Endothelial cell of umbilical vein (primary cell): ENCODE measurements at regions not wholly inside any gene's neighbourhood (a gene's known extent, or its start where the extent isn't known, plus 50 kb on each side); places are given as distances from the start of the nearest gene placed in this dataset.
A peak's percentile ranks its signal among the peaks of the same experiment; 100 is the strongest.

Experiments
- BruUV-seq: library from RNA; stranded (reverse); fragments of 400-500 nt; replicated peaks from 2 replicates; lab custom pipeline; 2021; lab: Mats Ljungman, UMichigan
- CTCF ChIA-PET: fragments of 300-600, 350-600 bp; sonication (Branson Sonifier 250); formaldehyde crosslinking; loops from one replicate; lab custom pipeline; 2021; ENCODE audit warnings: antibody characterized with exemption, inconsistent platforms; lab: Charles Lee
- POLR2A ChIA-PET: fragments of 300-600, 350-600 bp; sonication (Branson Sonifier 250); formaldehyde crosslinking; loops from one replicate; lab custom pipeline; 2021; ENCODE audit warnings: antibody characterized with exemption, inconsistent platforms; lab: Charles Lee
- DNase-seq: peaks from one replicate; pipeline ENCODE4 v3.0.0-alpha.2; 2011; ENCODE audit warnings: low read depth, low spot score
- FAIRE-seq: peaks from 2 replicates; lab custom pipeline; 2011; peaks lifted over from hg19 to GRCh38; lab: Jason Lieb, UNC
- H2AFZ ChIP-seq: 2 replicates; pipeline ENCODE4 v1.6.0; 2012; ENCODE audit warnings: low read depth, low read length, control low read depth, inconsistent platforms
- H3K27ac ChIP-seq: 2 replicates; pipeline ENCODE4 v1.5.1; 2011; ENCODE audit warnings: low read depth, mild to moderate bottlenecking, control low read depth, low read length, moderate library complexity; ENCODE audit not compliant: insufficient read depth
- H3K27me3 ChIP-seq, 2 experiments: 2 replicates each; pipeline versions ENCODE4 v1.6.0 to v1.6.1; 2011; ENCODE audit warnings: low read length in 2 of 2, mixed read lengths in 1 of 2; ENCODE audit not compliant: control insufficient read depth in 2 of 2, insufficient read depth in 2 of 2
- H3K36me3 ChIP-seq, 2 experiments: 2 replicates in 1 of 2; 3 replicates in 1 of 2; pipeline ENCODE4 v1.5.1; 2011; ENCODE audit warnings: low read length in 2 of 2, mild to moderate bottlenecking in 1 of 2, moderate library complexity in 1 of 2; ENCODE audit not compliant: control insufficient read depth in 2 of 2, insufficient read depth in 2 of 2; ENCODE audit errors: extremely low read depth in 1 of 2
- H3K4me1 ChIP-seq: 3 replicates; pipeline ENCODE4 v1.5.1; 2011; ENCODE audit warnings: mild to moderate bottlenecking, low read length; ENCODE audit not compliant: control insufficient read depth, insufficient read depth; ENCODE audit errors: extremely low read depth
- H3K4me2 ChIP-seq: 2 replicates; pipeline ENCODE4 v1.6.1; 2011; ENCODE audit warnings: low read length, control low read depth, mixed read lengths; ENCODE audit not compliant: insufficient read depth
- H3K4me3 ChIP-seq, 3 experiments: fragments of 200-600 bp in 1 of 3; sonication (generic), shearing (Covaris generic) in 1 of 3; replicated peaks in 1 of 3; 2 replicates each; pipeline ENCODE4 v1.5.1; 2011 to 2016; ENCODE audit warnings: control low read depth in 3 of 3, low read length in 3 of 3, mild to moderate bottlenecking in 2 of 3, inconsistent platforms in 1 of 3, low read depth in 1 of 3, moderate library complexity in 1 of 3; ENCODE audit not compliant: insufficient read depth in 1 of 3
- H3K79me2 ChIP-seq: 2 replicates; pipeline ENCODE4 v1.6.0; 2012; ENCODE audit warnings: low read length, inconsistent platforms; ENCODE audit not compliant: control insufficient read depth, insufficient read depth
- H3K9ac ChIP-seq: replicated peaks from 2 replicates; pipeline ENCODE3; 2011; ENCODE audit warnings: low read length, control low read depth; ENCODE audit not compliant: insufficient read depth; ENCODE audit errors: extremely low read depth
- H3K9me1 ChIP-seq: replicated peaks from 3 replicates; pipeline ENCODE4 v1.6.0; 2011; ENCODE audit warnings: mild to moderate bottlenecking, low read length; ENCODE audit not compliant: control insufficient read depth, insufficient read depth; ENCODE audit errors: extremely low read depth
- H3K9me3 ChIP-seq: replicated peaks from 2 replicates; pipeline ENCODE4 v1.5.1; 2012; ENCODE audit warnings: low read length, inconsistent platforms; ENCODE audit not compliant: control insufficient read depth, insufficient read depth
- H4K20me1 ChIP-seq: replicated peaks from 2 replicates; pipeline ENCODE3; 2011; ENCODE audit warnings: mild to moderate bottlenecking, low read length; ENCODE audit not compliant: control insufficient read depth, insufficient read depth; ENCODE audit errors: extremely low read depth
- EZH2 ChIP-seq: IDR thresholded peaks from 2 replicates; pipeline ENCODE4 v1.6.1; 2012; ENCODE audit warnings: borderline replicate concordance, low read depth, mild to moderate bottlenecking, moderate library complexity, low read length, inconsistent platforms; ENCODE audit not compliant: severe bottlenecking
- FOS ChIP-seq: IDR thresholded peaks from 2 replicates; pipeline ENCODE4 v1.6.1; 2011; ENCODE audit warnings: mild to moderate bottlenecking, low read length, moderate library complexity, borderline replicate concordance; ENCODE audit not compliant: insufficient read depth
- GATA2 ChIP-seq: IDR thresholded peaks from 2 replicates; pipeline ENCODE4 v1.7.0; 2011; ENCODE audit warnings: low read depth, mild to moderate bottlenecking, moderate library complexity, mixed read lengths, low read length; ENCODE audit not compliant: insufficient read length, insufficient read depth
- JUN ChIP-seq: IDR thresholded peaks from 2 replicates; pipeline ENCODE4 v1.6.1; 2011; ENCODE audit warnings: borderline replicate concordance, low read depth; ENCODE audit not compliant: insufficient read length, insufficient read depth
- MYC ChIP-seq: IDR thresholded peaks from one replicate; pipeline ENCODE4 v1.6.1; 2011; ENCODE audit warnings: mild to moderate bottlenecking, low read depth, low read length
- POLR2A ChIP-seq: IDR thresholded peaks from 2 replicates; pipeline ENCODE4 v1.6.1; 2012; ENCODE audit warnings: low read depth, mild to moderate bottlenecking, control low read depth, low read length
- POLR2AphosphoS5 ChIP-seq: IDR thresholded peaks from 2 replicates; pipeline ENCODE4 v1.6.1; 2012; ENCODE audit warnings: low read depth, mild to moderate bottlenecking, control low read depth, low read length, moderate library complexity; ENCODE audit not compliant: insufficient read depth
- dilution Hi-C: fragments of 300-500 bp; cut with MboI; formaldehyde crosslinking; loops from one replicate; pipeline ENCODE4 v1.15.0; 2019; ENCODE audit warnings: low sequenced_read_pairs; ENCODE audit not compliant: extremely low pct_ligation_motif_present
- intact Hi-C: fragments of 100-400 bp; cut with micrococcal nuclease; formaldehyde crosslinking; loops from one replicate; pipeline ENCODE4 v1.10.0; 2022
- TF ChIP-seq, protein P1 (sequence below), 2 donors: IDR thresholded peaks; 1 replicate in 1 of 2; 2 replicates in 1 of 2; pipeline ENCODE4 v1.5.1; 2011; ENCODE audit warnings: low read length in 2 of 2, mild to moderate bottlenecking in 2 of 2, moderate library complexity in 2 of 2, control low read depth in 1 of 2, inconsistent platforms in 1 of 2, low read depth in 1 of 2; ENCODE audit not compliant: insufficient read depth in 1 of 2; ENCODE audit errors: extremely low read depth in 1 of 2
- TF ChIP-seq, protein P2 (sequence below): IDR thresholded peaks from 2 replicates; pipeline ENCODE4 v1.6.1; 2011; ENCODE audit not compliant: insufficient read depth, insufficient read length

DNA sequence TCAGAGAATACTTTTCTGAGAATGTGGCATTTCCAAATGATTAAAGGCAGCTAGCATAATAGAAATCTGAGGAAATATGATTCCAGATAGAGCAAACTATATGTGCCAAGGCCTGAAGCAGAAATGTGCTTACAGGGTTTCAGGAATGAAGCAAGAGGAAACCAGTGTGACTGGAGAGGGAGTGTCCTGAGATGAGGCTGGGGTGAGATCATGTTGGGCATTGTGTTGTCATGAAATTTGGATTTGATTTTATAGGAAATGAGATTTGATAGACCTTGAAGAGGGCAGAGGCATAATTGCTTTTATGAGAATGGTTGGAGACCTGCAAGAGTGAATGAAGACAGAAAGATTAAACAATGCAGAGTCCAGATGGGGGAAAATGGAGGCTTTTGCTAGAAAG, 338.1 kb upstream of the SNX7 start:
- Histone ChIP-seq H3K9me3 (no peaks in the 10 kb centered on the region), H3K79me2 (no peaks in the 10 kb centered on the region), H2AFZ (no peak overlapping the region), H3K9ac (peak overlapping the region; percentile 86), H3K27me3 (no peaks in the 10 kb centered on the region), H3K4me1 (peaks cover 67% of the 10 kb centered on the region), H4K20me1 (no peaks in the 10 kb centered on the region), H3K9me1 (no peaks in the 10 kb centered on the region), H3K36me3 (no peaks in the 10 kb centered on the region), H3K27ac (peak overlapping the region; percentile 97), H3K4me2 (peak overlapping the region; percentile 89), H3K4me3 (peak overlapping the region in 1 of 3 experiments; percentile 26)
- dilution Hi-C loops (no loop called here), intact Hi-C loops (loop anchor here (1.0 kb wide), 7 partner anchors 8 to 237 kb away; no protein-coding TSS in a partner anchor)
- FAIRE-seq (peak; percentile 58), DNase-seq (peak; percentile 76)
- POLR2A ChIA-PET = interaction anchor here (1.7 kb wide), 1 partner anchor 237 kb away, joined by 6 read pairs; no protein-coding TSS in a partner anchor
- TF ChIP-seq JUN (peak; percentile 37), POLR2A (no peak), FOS (peak; percentile 12)
- BruUV-seq = no TSS peak
- CTCF ChIA-PET = interaction anchor here (0.6 to 3.9 kb wide), 8 partner anchors 9 to 268 kb away, joined by 3 to 20 read pairs (median 3); no protein-coding TSS in a partner anchor

DNA sequence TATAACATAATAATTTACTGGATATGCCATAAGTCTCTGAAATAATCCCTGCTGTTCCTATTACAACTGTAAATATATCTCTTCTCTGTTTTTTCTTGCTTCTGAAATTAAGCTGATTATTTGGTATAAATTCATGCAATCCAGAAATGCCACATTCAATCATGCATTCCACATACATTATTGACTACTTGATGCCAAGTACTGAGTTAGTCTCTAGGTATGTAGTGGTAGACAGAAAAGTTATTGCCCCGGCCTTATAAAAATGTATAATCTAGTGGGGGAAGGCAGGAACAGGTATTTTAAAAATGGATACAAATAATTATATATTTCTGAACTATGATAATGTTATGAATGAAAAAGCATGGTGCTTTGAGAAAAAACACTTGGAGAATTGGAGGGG, 338.6 kb upstream of the SNX7 start:
- CTCF ChIA-PET = interaction anchor here (0.6 to 3.9 kb wide), 8 partner anchors 8 to 269 kb away, joined by 3 to 20 read pairs (median 4); no protein-coding TSS in a partner anchor
- Histone ChIP-seq H3K9me3 (no peaks in the 10 kb centered on the region), H3K27ac (peak overlapping the region; percentile 97), H3K4me1 (peaks cover 63% of the 10 kb centered on the region), H3K4me3 (peak overlapping the region in 1 of 3 experiments; percentile 26), H4K20me1 (no peaks in the 10 kb centered on the region), H2AFZ (no peak overlapping the region), H3K9ac (peak overlapping the region; percentile 86), H3K4me2 (peak overlapping the region; percentile 89), H3K9me1 (no peaks in the 10 kb centered on the region), H3K36me3 (no peaks in the 10 kb centered on the region), H3K79me2 (no peaks in the 10 kb centered on the region), H3K27me3 (no peaks in the 10 kb centered on the region)
- TF ChIP-seq GATA2 = no peak
- no peak for TF ChIP-seq MYC
- no peak for TF ChIP-seq POLR2A
- TF ChIP-seq, protein P1, sequence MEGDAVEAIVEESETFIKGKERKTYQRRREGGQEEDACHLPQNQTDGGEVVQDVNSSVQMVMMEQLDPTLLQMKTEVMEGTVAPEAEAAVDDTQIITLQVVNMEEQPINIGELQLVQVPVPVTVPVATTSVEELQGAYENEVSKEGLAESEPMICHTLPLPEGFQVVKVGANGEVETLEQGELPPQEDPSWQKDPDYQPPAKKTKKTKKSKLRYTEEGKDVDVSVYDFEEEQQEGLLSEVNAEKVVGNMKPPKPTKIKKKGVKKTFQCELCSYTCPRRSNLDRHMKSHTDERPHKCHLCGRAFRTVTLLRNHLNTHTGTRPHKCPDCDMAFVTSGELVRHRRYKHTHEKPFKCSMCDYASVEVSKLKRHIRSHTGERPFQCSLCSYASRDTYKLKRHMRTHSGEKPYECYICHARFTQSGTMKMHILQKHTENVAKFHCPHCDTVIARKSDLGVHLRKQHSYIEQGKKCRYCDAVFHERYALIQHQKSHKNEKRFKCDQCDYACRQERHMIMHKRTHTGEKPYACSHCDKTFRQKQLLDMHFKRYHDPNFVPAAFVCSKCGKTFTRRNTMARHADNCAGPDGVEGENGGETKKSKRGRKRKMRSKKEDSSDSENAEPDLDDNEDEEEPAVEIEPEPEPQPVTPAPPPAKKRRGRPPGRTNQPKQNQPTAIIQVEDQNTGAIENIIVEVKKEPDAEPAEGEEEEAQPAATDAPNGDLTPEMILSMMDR (IDR thresholded peaks at IDR 0.05; ENCODE audit: extremely low read depth in 1 of 2, insufficient read depth in 1 of 2, low read depth in 1 of 2, low read length in 2 of 2) = no peak
- TF ChIP-seq FOS = no peak
- TF ChIP-seq, protein P2, sequence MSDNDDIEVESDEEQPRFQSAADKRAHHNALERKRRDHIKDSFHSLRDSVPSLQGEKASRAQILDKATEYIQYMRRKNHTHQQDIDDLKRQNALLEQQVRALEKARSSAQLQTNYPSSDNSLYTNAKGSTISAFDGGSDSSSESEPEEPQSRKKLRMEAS = no peak
- no peak for TF ChIP-seq POLR2AphosphoS5
- no peak for TF ChIP-seq JUN
- TF ChIP-seq EZH2 = no peak
- FAIRE-seq (no peak), DNase-seq (no peak)
- intact Hi-C loops (loop anchor here (1.0 kb wide), 7 partner anchors 8 to 237 kb away; no protein-coding TSS in a partner anchor), dilution Hi-C loops (no loop called here)
- BruUV-seq = TSS peak; percentile 77
- POLR2A ChIA-PET = interaction anchor here (1.7 kb wide), 1 partner anchor 236 kb away, joined by 6 read pairs; no protein-coding TSS in a partner anchor
